ENCODE measurements at regions not wholly inside any gene's neighbourhood (a gene's known extent, or its start where the extent isn't known, plus 50 kb on each side); places are given as distances from the start of the nearest gene placed in this dataset.

GRCh38 chr13:50235604-50236342 lies 220.5 kb downstream of the KCNRG start:
- no peak for TF ChIP-seq CTCF (IDR thresholded peaks at IDR 0.05; ENCODE audit: low read length)
- TF ChIP-seq EZH2 (IDR thresholded peaks at IDR 0.05; ENCODE audit: borderline replicate concordance, low read length) = no peak

All from OCI-LY1 (cell line).